HepG2 (cell line): ENCODE measurements at regions not wholly inside any gene's neighbourhood (a gene's known extent, or its start where the extent isn't known, plus 50 kb on each side); places are given as distances from the start of the nearest gene placed in this dataset.

Experiments
- BATF2 ChIP-seq: sonication (generic); formaldehyde crosslinking; IDR thresholded peaks from 2 replicates; pipeline ENCODE4 v1.8.0; 2022; ENCODE audit warnings: mild to moderate bottlenecking, missing genetic modification reagents, moderate library complexity
- GMEB2 ChIP-seq: IDR thresholded peaks from 2 replicates; pipeline ENCODE4 v1.6.1; 2016; ENCODE audit warnings: missing biosample characterization, missing genetic modification reagents, low read depth
- HIVEP1 ChIP-seq: sonication (generic); formaldehyde crosslinking; IDR thresholded peaks from 2 replicates; pipeline ENCODE4 v1.4.0; 2020; ENCODE audit warnings: mild to moderate bottlenecking, missing genetic modification reagents
- IKZF4 ChIP-seq: sonication (generic); formaldehyde crosslinking; IDR thresholded peaks from 2 replicates; pipeline ENCODE4 v1.5.1; 2020; ENCODE audit warnings: borderline replicate concordance, mild to moderate bottlenecking, low read depth, missing genetic modification reagents; ENCODE audit errors: not compliant biosample characterization
- KAT2B ChIP-seq: fragments of 150-350 bp; IDR thresholded peaks from 2 replicates; pipeline ENCODE4 v1.6.1; 2014; ENCODE audit warnings: low read depth, low read length, borderline replicate concordance
- MBD4 ChIP-seq: IDR thresholded peaks from 2 replicates; pipeline ENCODE4 v1.6.1; 2012; ENCODE audit warnings: low read length, inconsistent platforms, borderline replicate concordance
- MTA3 ChIP-seq: sonication (generic); formaldehyde crosslinking; IDR thresholded peaks from 2 replicates; pipeline ENCODE4 v1.4.0; 2020; ENCODE audit warnings: missing genetic modification reagents
- NKX3-1 ChIP-seq: sonication (generic); formaldehyde crosslinking; IDR thresholded peaks from 2 replicates; pipeline ENCODE4 v1.5.0; 2020; ENCODE audit warnings: missing genetic modification reagents
- PCBP2 ChIP-seq: fragments of 200-400 bp; formaldehyde crosslinking; optimal IDR thresholded peaks from 2 replicates; pipeline ENCODE3; 2018; ENCODE audit warnings: low read length, low read depth; ENCODE audit not compliant: poor library complexity, severe bottlenecking
- RARG ChIP-seq: sonication (generic); formaldehyde crosslinking; IDR thresholded peaks from 2 replicates; pipeline ENCODE4 v1.4.0; 2020; ENCODE audit warnings: low read depth, mild to moderate bottlenecking, missing genetic modification reagents
- RFXAP ChIP-seq: sonication (generic); formaldehyde crosslinking; IDR thresholded peaks from 2 replicates; pipeline ENCODE4 v1.4.0; 2020; ENCODE audit warnings: missing genetic modification reagents, borderline replicate concordance
- SP4 ChIP-seq: sonication (generic); formaldehyde crosslinking; IDR thresholded peaks from 2 replicates; pipeline ENCODE4 v1.8.1; 2023; ENCODE audit warnings: mild to moderate bottlenecking, missing genetic modification reagents
- TARDBP ChIP-seq: sonication (generic); formaldehyde crosslinking; IDR thresholded peaks from 2 replicates; pipeline ENCODE4 v1.8.0; 2022; ENCODE audit warnings: mild to moderate bottlenecking, missing genetic modification reagents
- TRAFD1 ChIP-seq: sonication (generic); formaldehyde crosslinking; IDR thresholded peaks from 2 replicates; pipeline ENCODE4 v1.5.1; 2020; ENCODE audit warnings: missing genetic modification reagents, mild to moderate bottlenecking, borderline replicate concordance
- ZHX1 ChIP-seq: sonication (generic); formaldehyde crosslinking; IDR thresholded peaks from 2 replicates; pipeline ENCODE4 v1.8.1; 2022; ENCODE audit warnings: low read depth, mild to moderate bottlenecking, missing genetic modification reagents
- ZMYM4 ChIP-seq: sonication (generic); formaldehyde crosslinking; IDR thresholded peaks from 2 replicates; pipeline ENCODE4 v1.8.1; 2023; ENCODE audit warnings: mild to moderate bottlenecking, missing genetic modification reagents
- ZNF24 ChIP-seq: fragments of 450-650 bp; IDR thresholded peaks from 2 replicates; pipeline ENCODE4 v1.6.1; 2017; ENCODE audit warnings: antibody characterized with exemption, mild to moderate bottlenecking
- ZNF710 ChIP-seq: sonication (generic); formaldehyde crosslinking; IDR thresholded peaks from 2 replicates; pipeline ENCODE4 v1.5.0; 2020; ENCODE audit warnings: mild to moderate bottlenecking, missing genetic modification reagents, borderline replicate concordance
- ZNF761 ChIP-seq: sonication (generic); formaldehyde crosslinking; conservative IDR thresholded peaks from 2 replicates; pipeline ENCODE4 v1.4.0; 2020; ENCODE audit warnings: mild to moderate bottlenecking, missing genetic modification reagents
- ZNF788 ChIP-seq: sonication (generic); formaldehyde crosslinking; IDR thresholded peaks from 2 replicates; pipeline ENCODE4 v1.5.0; 2020; ENCODE audit warnings: mild to moderate bottlenecking, missing genetic modification reagents, borderline replicate concordance
- ZSCAN20 ChIP-seq: sonication (generic); formaldehyde crosslinking; IDR thresholded peaks from 2 replicates; pipeline ENCODE4 v1.4.0; 2020; ENCODE audit warnings: missing genetic modification reagents, mild to moderate bottlenecking, borderline replicate concordance

GRCh38 chr16:80407265-80407987 is 133.4 kb upstream of the DYNLRB2 start (continued):
- TF ChIP-seq HIVEP1 (CRISPR knock-in tag) (no peak), MBD4 (peak; percentile 68; the same call in 1 of the 2 replicates), ZNF710 (peak; percentile 81; the same call in 1 of the 2 replicates), RFXAP (CRISPR knock-in tag) (no peak), TRAFD1 (peak; percentile 60; the same call in 1 of the 2 replicates), NKX3-1 (CRISPR knock-in tag) (no peak), PCBP2 (no peak), TARDBP (peak; percentile 88), RARG (CRISPR knock-in tag) (0 out of 2 replicates have a peak, but pooled peaks have one; percentile 17), GMEB2 (CRISPR knock-in tag) (no peak), SP4 (no peak), BATF2 (CRISPR knock-in tag) (no peak), KAT2B (no peak), ZMYM4 (CRISPR knock-in tag) (peak; percentile 96), ZSCAN20 (CRISPR knock-in tag) (no peak), MTA3 (CRISPR knock-in tag) (no peak), ZNF24 (no peak), ZHX1 (CRISPR knock-in tag) (no peak), ZNF761 (CRISPR knock-in tag) (0 out of 2 replicates have a peak, but pooled peaks have one; percentile 30), ZNF788 (CRISPR knock-in tag) (no peak; the same call in 1 of the 2 replicates), IKZF4 (CRISPR knock-in tag) (no peak)
